ENCODE measurements at regions not wholly inside any gene's neighbourhood (a gene's known extent, or its start where the extent isn't known, plus 50 kb on each side); places are given as distances from the start of the nearest gene placed in this dataset.

DNA sequence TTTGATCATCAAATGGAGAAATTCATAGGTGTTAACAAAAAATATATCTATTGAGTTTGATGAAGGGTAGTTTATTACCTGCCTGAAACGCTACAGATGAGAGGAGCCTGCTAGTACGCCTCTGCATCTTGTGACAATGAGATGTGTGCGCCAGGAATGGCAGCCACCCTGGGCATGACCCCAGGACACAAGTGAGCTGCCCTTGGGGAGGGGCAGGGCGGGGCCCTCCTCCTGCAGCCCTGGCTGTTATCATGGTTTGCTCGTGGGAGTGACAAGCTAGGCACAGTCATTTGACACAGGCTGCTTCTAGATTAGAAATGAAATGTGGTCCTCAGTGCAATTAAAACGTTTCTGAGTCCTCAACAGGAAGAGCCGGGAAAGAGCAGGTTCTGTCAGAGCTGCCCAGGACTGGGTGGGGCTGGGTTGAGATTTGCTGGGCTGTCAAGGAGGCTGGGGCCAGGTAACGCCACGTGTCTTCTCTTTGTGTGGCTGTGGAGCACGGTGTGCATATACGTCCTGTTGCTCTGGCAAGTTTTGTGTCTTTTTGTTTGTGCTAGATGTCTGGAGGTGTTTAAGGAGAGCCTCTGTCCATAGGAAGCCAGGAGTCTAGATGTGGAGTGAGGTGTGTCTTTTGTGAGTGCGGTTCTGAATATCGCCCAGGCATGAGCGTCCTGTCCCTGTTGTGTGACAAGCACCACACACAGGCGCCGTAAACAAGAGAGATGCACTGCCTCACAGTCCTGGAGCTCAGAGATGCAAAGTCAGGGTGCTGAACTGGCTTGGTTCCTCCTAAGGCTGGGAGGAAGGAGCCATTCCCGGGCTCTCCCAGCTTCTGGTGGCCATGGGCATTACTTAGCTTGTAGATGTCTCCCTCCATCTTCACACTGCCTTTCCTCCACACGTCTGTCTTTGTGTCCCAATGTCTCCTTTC is 129.0 kb upstream of the IRX4 start:
- DNase-seq = no peak

DNA sequence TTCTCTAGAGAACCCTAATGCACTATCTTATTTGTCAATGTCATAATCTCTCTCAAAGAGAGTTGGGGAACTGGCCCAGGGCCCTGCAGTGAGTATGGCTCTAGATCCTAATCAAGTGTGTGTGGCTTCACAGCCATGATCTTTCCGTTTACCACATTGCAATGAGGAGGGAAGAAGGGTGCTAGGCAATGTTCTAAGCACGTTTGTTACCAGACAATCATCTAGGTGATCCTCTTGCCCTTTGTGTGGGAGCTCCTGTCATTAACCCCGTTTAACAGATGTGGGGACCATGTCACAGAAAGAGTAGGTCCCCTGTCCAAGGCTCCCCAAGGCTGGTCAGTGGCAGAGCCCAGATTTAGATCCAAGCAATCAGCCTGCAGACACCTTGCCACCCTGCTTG is 128.2 kb upstream of the IRX4 start:
- DNase-seq = no peak

DNA sequence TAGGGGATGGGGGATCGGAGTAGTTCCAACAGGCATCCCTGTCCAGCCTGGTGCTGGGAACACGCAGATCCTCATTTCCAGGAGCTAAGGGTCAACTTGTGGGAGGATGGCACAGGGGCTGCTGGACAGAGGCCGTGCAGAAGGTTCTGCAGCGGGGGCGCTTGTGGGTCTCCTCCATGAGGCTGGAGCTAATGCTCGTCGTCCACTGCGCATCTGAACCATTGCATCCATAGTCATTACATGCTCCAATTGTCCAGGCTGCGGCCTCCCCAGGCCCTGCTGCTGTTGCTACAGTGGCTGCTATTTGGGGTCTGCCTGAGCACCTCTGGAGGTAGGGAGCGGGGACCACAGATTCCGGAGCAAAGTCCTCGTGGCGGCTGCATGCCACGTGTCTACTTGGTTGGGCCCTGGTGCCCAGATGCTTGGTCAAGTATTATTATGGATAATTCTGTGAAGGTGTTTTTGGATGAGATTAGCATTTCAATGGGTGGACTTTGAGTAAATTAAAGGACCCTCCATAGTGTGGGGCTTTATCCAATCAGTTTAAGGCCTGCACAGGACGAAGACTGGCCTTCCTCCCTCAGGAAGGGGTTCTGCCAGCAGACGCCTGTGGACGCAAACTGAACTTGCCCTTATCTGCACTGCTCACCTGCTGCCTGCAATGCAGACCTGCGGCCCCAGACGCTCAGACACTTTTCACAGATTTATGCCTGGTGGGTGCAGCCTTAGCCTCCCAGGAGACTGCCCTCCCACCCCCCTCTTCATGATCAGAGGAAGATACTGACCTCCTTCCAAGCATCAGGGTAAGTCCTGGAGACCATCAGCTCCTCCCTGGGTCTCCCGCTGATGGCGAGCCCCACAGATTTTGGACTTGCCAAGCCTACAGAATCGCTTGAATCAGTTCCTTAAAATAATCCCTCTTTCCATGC is 127.5 kb upstream of the IRX4 start:
- DNase-seq = no peak

DNA sequence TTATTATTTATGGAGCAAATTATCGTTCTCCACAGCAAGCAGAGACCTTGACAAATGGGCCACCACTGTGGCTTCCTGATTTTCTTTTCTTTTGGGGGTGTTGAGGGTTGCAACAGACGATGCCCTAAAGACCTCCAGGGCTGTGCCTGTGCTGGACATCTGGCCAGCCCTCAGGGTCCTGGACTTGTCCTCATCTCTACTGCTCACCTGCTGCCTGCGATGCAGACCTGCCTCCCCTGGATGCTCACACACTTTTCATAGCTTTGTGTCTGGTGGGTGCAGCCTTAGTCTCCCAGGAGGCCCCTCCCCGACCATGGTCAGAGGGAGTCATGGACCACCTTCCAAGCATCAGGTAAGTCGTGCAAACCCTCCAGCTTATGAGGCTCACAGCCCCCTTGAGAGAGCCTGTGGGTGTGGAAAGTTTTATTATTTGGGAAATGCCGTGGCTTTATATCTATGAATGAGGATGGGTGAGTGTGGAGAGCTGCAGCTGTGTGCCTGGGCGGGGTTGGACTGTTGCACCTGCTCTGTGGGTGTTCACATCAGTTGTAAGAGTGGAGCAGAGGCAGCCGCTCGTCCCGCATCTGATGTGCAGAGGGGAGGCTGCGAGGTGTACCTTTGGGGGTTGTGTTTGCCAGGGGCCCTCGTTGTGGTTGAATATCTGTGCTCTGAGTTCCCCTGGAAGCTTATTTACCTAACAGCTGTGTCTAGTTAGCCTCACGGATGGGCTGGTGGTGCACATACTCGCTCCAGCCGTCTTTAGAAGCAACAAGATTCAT is 126.3 kb upstream of the IRX4 start:
- DNase-seq = no peak

DNA sequence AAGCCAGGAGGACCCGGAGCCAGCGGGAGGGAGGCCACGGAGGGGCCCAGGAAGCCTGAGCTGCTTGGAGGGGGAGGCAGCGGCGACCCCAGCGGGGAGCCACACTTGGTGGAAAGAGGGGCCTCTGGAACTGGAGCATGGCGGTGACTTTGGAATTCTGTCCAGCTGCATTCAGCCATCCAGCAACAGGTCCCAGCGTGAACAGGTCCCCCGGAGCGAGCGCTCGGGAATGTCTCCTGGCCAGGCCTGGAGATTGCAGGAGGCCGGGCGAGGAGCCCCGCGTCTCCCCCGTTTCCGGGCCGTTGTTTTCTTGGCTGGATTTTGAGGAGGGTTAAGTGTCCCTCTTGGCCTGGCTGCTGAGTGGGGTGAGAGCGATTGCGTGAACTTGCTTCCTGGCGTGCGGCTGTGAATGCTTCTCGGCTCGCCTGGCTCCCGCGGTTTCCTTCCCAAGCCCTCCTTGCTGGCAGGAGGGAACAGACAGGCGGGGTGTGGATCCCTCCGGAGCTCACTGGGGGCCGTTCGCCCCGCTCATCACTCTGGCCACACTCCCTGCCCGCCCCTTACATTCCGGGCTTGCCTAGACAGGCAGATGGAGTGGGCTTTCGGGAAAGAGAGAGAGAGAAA is 125.3 kb upstream of the IRX4 start:
- DNase-seq = peak; percentile 42

DNA sequence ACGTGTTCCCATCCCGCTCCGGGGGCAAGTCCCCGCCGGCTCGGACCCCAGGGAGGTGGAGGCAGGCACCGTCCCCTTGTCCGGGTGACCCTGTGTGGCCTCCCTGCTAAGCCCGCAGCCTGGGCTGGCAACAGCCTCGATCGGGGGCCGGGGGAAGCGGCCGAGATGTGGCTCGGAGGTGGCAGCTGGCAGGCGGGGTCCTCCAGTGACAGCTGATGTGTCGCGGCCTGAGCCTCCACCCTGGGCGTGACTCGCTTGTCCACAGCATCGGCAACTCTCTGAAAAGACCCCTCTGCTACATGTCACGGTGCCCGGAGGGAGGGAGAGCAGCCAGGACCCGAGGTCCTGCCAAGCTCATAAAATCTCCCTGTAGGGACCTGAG is 124.8 kb upstream of the IRX4 start:
- peak; percentile 14 for DNase-seq

DNA sequence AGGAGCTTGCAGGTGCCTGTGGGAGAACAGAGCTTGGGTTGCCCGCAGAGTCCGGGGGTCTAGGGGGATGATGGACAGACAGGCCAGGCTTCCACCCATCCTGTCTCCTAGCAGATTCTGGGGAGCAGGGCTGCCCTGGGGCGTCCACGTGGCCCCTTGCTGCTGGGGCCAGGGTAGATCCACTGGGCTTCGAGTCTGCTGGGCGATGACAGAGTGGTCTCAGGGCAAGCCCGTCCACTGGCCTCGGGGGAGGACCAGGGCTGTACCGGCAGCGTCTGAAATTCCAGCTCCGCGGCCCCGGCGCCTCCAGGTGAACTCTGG is 124.2 kb upstream of the IRX4 start:
- no peak for DNase-seq

DNA sequence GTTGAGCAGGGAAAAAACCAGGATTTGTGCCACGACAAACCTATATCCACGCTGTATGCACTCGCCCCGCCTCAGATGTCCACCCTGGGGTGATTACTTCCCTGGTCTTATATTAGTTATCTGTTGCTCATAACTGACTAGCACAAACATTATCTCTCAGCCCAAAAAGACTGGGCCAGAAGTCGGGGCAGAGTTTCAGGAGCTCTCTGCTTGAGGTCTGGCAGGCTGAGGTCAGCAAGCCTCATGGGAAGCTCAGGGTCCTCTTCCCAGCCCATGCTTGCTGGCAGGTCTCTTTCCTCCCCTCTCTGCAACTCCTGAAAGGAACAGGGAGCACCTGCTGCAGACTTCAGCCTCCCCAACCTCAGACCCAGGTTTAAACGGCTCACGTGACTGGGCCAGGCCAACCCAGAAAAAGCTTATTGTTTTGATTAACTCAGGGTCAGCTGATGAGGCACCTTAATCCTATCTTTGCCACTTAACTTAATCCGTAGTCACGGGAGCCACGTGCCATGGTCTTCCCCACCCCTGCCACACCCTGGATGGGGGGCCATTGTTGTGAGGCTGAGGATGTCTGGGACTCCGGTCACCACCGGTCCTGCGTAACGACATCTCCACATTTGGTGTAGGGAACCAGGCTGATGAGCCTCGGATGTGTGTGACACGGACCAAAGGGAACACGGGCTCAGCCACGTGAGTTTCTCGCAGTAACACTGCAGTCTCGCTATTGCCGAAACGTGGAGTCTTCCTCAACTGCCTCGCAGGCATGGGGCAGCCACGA is 123.7 kb upstream of the IRX4 start:
- no peak for DNase-seq

DNA sequence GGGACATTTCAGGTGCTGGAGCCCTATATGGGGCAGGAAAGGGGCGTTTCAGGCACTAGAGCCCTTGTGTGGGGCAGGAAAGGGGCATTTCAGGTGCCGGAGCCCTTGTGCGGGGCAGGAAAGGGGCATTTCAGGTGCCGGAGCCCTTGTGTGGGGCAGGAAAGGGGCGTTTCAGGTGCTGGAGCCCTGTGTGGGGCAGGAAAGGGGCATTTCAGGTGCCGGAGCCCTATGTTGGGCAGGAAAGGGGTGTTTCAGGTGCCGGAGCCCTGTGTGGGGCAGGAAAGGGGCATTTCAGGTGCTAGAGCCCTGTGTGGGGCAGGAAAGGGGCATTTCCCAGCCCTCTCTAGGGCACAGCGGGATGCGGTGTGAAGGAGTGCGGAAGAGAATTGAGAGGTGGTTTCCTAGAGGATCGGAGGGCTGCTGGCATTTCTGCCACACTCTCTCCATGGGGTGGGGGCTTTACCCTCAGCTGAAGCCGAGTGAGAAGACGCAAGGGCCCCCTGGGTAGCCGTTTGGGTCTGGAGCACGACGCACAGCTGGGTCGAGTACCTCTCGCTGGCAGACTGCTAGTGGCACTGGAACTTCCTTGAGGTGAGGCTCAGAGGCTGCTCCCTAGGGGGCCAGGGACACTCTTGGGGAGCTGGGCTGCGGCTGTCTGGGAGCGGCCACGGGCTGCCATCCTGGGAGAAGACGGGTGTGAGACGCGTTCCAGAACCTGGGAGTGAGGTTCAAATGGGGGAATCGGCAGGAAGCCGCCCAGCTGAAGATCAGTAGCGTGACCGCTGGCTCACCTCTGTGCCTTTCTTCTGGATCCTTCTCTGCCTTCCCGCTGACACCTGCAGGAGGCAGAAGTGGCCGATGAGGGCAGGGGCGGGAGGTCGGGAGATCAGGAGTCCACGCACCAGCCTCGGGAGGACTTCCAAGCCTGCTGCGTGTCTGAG is 122.6 kb upstream of the IRX4 start:
- no peak for DNase-seq

DNA sequence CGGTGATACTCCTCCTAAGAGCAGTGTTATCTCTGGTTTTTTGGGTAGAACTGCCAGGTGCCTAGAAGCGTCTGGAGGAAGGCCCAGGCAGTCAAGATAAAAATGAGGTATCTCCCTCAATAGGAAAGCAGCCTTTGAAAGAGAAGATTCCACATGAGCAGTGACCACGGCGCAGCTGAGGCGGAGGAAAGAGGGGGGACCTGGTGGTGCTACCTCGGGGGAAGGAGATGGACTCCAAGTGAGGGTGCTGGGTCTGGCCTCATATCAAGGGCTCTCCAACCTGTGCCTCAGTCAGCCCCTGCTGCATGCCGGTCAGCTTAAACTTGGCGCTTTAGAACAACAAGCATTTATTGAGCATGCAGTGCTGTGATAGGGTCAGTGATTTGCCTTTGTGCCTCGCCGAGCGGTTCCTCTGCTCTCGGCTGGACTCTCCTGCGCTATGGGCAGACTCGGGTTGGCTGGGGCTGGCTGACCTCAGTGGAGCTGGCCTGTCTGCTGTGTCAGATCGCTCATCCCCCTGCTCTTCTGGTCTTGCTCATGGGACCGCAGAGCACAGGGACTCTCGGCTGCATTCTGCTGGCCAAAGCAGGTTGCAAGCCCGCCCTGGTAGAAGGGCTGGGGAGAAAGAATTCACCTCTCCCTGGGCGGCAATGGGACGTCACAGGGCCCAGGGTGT is 121.1 kb upstream of the IRX4 start:
- DNase-seq = no peak

DNA sequence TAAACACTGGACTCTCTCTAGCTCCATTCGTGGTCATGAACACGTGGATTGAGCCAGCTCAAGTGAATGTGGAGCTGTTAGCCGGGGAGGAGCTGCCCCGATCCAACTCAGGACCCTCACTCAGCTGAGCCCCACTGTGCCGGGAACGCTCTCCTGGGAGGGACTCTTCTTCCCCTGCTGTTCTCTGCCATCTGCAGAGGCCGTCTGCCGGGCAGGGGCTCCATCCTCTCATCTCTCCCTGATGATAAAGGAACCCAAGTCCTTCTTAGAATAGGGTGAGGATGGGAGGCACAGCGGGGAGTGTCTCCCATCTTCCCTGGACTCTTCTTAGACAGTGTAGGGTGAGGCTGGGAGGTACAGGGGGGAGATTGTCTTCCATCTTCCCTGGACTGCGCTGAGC is 120.5 kb upstream of the IRX4 start:
- no peak for DNase-seq

DNA sequence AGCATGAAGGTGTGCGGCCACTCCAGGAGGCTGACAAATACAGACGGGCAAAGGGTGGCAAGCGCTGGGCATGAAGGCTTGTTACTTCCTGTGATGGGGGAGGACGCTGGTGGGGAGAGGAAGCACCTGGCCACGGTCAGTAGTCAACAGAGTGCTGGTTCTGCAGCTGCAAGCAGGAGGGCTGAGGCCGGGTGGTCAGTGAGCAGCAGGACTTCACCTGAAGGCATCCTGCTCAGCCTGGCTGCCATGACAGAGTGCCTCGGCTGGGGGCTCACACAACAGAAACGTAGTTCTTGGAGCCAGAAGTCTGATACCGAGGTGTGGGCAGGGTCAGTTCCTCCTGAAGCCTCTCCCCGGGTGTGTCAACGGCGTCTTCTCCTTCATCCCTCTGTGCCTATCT is 118.6 kb upstream of the IRX4 start:
- no peak for DNase-seq

DNA sequence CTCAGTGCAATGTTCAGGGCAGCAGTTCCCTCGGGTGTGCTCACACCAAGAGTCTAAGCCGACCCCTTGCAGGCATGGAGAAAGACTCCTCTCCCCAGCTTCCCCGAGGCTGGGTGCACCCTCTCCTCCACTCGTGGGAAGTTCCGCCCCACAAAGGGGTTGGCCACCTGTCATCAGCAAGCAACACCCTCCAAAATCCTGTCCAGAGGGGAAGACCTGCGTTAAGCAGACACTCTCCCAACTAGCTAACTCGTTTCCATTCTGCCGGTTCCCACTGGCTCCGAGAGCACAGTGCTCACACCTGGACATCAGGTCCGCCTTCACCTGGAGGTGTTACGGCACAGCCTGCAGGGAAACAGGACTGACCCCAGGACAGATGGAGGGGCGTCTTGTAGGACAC is 117.9 kb upstream of the IRX4 start:
- DNase-seq = no peak

DNA sequence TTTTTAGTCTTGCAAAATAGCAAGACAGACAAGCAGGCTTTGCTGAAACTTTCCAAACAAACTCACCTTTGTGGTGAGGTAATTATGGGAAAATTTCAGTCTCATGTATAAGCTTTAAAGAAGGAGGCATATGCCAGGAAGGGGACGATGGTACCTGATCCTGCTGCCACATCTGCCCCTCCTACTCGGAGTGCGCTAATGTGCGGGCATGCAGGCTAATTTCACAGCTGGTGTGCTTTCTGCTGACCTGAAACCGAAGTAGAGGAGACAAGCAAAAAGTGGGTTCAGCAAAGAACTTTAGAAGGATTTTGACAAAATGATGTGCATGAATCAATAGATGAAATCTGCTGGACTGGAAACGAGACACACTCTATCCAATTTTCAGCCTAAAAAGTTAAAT is 117.1 kb upstream of the IRX4 start:
- DNase-seq = no peak

DNA sequence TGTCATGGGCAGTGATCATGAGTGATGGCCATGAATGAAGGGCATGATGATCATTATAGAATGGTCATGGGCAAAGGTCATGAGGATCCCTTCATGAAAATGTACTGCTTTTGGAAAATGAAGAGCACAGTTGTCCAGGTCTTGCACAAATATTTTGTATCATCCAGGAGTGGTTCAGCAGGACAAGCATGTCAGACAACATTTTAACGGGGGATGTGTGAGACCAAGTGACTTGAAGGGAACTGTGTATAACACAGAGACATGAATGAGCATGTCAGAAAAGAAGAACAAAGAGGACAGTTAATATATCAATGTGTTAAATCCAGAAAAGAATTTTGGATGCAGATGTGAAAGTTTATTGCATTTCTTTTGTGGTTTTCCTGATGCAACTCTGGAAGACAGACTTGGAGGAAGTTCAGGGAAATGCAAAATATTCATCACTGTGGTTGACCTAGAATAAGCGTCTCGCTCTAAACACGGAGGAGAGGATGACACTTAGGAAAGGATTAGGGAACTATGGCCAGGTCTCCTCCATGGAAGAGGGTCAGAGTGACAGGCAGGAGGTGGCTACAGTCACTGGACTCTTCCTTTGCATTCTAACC is 116.1 kb upstream of the IRX4 start:
- no peak for DNase-seq

DNA sequence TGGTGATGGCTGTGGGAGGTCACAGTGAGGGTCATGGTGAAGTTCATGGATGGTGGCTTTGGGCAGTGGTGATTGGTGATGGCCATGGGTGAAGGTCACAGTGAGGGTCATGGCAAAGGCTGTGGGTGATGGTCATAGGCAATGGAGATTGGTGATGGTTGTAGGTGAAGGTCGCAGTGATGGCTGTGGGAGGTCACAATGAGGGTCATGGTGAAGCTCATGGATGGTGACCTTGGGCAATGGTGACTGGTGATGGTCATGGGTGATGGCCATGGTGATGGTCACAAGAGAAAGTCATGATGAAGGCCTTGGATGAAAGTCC is 115.6 kb upstream of the IRX4 start:
- DNase-seq = no peak

DNA sequence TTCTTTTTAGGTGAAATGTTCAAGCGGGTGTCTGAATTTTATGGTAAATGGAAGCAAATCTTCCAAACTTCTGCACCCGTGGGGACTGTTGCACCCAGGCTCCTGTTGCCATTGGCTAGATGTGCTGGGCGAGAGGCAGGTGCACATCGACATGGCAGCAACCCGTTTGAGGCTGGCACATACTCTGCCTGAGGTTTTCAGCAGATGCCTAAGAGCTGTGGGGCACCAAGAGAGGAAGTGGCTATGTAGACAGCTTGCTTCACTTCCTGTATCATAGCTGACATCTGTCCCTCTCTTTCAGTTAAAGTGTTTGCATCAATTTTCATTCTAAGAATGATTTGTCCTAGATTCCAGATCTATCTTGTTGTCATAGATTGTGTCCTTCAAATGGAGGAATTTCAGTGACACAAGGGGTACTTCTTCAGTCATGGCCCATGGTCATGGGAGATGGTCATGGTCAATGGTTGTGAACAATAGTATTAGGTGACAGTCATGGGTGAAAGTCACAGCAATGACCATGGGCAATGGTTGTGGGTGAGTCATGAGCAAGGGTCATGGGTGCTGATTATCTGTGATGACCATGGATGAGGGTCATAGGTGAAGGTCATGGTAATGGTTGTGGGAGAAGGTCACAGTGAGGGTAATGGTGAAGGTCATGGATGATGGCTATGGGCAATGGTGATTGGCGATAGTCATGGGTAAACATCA is 115.1 kb upstream of the IRX4 start:
- DNase-seq = no peak

DNA sequence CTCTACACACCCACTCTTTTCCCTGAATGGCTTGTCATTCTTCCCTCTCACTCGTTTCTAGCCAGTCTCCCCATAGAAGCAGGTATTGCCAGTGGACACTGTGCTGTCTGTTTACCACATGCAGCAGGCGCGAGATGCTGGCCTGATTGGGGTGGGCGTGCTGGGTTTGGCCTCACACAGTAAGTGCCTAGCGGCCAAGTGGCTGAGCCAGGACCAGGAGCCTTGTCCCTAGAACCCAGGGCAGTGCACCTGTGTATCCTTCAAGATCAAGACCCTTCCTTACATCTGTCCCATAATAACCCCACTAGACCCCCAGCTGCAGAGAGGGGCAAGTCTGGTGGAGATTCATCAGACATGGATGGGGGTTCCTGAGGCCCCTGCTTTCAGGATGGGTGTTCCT is 112.8 kb upstream of the IRX4 start:
- no peak for DNase-seq

All from muscle of arm (tissue), 1 donor.